Stimulated activated naive B cell treated with anti-CD40 and anti-IgM and Interleukin-4, amounts not matched to agents 10 μg/mL and 1 μg/mL and 100 μg/mL, for 72 hours (primary cell): ENCODE measurements at regions not wholly inside any gene's neighbourhood (a gene's known extent, or its start where the extent isn't known, plus 50 kb on each side); places are given as distances from the start of the nearest gene placed in this dataset.

Source experiments
- ATAC-seq, 2 donors: fragments of 150-1000 bp; cut with Tn5 transposase; replicated peaks; 2 replicates each; pipeline ENCODE4 v1.10.0; 2021; ENCODE audit warnings: moderate library complexity in 1 of 2
- DNase-seq: peaks from one replicate; pipeline ENCODE4 v3.0.0; 2021
- H3K27ac Mint-ChIP-seq: one replicate; pipeline ENCODE4 v1.8.0; 2022; ENCODE audit warnings: mild to moderate bottlenecking, mixed read lengths
- H3K27me3 Mint-ChIP-seq, 2 donors: one replicate each; pipeline ENCODE4 v1.8.0; 2022; ENCODE audit warnings: mixed read lengths in 2 of 2
- H3K36me3 Mint-ChIP-seq, 2 donors: one replicate each; pipeline ENCODE4 v1.8.0; 2022; ENCODE audit warnings: mixed read lengths in 2 of 2, mild to moderate bottlenecking in 1 of 2
- H3K4me1 Mint-ChIP-seq, 2 donors: one replicate each; pipeline ENCODE4 v1.8.0; 2022; ENCODE audit warnings: mixed read lengths in 2 of 2, mild to moderate bottlenecking in 1 of 2
- H3K4me3 Mint-ChIP-seq, 2 donors: one replicate each; pipeline ENCODE4 v1.8.0; 2022; ENCODE audit warnings: mild to moderate bottlenecking in 2 of 2, mixed read lengths in 2 of 2, moderate library complexity in 1 of 2
- H3K9me3 Mint-ChIP-seq, 2 donors: one replicate each; pipeline ENCODE4 v1.8.0; 2022; ENCODE audit warnings: mixed read lengths in 2 of 2, mild to moderate bottlenecking in 1 of 2

DNA sequence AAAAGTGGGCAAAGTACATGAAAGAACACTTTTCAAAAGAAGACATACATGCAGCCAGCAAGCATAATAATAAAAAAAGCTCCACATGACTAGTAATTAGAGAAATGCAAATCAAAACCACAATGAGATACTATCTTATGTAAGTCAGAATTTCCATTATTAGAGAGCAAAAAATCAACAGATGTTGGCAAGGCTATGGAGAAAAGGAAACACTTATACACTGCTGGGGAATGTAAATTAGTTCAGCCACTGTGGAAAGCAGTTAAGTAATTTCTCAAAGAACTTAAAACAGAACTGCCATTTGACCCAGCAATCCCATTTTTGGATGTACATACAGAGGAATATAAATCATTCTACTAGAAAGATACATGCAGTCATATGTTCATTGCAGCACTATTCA, 360.7 kb downstream of the NSUN3 start:
- Mint-ChIP-seq H3K27ac (no peak overlapping the region), H3K4me3 (no peak overlapping the region), H3K36me3 (no peaks in the 10 kb centered on the region), H3K4me1 (no peaks in the 10 kb centered on the region), H3K9me3 (peaks cover 7 to 14% of the 10 kb centered on the region in 2 donors), H3K27me3 (no peaks in the 10 kb centered on the region)
- DNase-seq: no peak
- ATAC-seq: no peak

DNA sequence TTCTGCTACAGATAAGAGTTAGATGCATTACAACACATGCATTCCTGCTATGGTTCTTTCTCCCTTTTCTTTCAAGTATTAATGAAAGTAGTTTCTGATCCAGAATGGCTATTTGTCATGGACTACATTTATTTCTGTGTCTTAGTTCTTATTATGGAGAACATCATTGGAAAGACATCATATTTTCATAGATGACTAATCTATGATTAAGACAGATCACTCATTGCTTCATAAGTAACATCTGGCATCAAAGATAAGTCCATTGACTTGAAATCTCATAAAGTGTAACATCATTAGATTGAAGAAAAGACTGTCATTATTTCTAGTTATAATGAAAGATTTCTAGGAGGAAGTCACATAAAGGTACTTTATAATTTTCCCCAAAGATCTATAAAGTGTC, 366.7 kb downstream of the NSUN3 start:
- no peaks in the 10 kb centered on the region for H3K4me1 Mint-ChIP-seq
- H3K36me3 Mint-ChIP-seq: no peaks in the 10 kb centered on the region
- ATAC-seq (no peak), DNase-seq (no peak)
- H3K27me3 Mint-ChIP-seq: no peaks in the 10 kb centered on the region
- H3K9me3 Mint-ChIP-seq: peaks cover 3 to 7% of the 10 kb centered on the region in 2 donors
- H3K4me3 Mint-ChIP-seq: no peak overlapping the region
- H3K27ac Mint-ChIP-seq: no peak overlapping the region

DNA sequence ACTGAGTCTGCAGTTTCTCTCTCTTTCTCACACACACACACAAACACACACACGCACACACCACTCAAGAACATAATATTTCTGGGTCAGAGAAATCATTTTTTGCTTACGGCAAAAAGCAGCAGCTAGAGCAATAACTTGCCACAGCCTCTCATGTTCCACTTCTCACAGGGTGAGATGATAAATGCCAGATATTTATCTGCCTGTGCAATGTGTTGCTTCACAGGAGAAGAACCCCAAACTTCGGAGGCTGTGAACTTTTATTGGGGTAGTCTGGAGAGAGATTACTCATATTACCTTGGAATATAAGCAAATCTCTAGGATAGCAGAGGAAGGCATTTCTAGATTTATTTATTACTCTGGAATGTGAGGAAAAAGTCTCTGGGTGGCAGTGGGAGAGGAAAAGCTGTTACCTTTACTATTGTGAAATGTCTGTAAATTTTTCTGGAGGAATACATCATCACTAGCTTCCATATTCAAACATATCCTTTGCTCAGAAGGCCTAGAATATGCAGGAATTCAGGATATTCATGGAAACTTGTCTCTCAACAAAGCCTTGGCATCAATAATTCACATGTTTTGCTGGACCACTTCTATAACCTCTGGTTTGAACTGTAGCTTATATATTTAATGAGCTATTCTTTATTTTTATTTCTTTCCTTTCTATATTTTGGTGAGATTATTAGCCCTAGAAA, 369.2 kb downstream of the NSUN3 start:
- ATAC-seq (no peak), DNase-seq (no peak)
- no peaks in the 10 kb centered on the region for H3K27me3 Mint-ChIP-seq
- H3K9me3 Mint-ChIP-seq: peaks cover 0 to 2% of the 10 kb centered on the region in 2 donors
- no peaks in the 10 kb centered on the region for H3K36me3 Mint-ChIP-seq
- no peak overlapping the region for H3K4me3 Mint-ChIP-seq
- no peak overlapping the region for H3K27ac Mint-ChIP-seq
- no peaks in the 10 kb centered on the region for H3K4me1 Mint-ChIP-seq

DNA sequence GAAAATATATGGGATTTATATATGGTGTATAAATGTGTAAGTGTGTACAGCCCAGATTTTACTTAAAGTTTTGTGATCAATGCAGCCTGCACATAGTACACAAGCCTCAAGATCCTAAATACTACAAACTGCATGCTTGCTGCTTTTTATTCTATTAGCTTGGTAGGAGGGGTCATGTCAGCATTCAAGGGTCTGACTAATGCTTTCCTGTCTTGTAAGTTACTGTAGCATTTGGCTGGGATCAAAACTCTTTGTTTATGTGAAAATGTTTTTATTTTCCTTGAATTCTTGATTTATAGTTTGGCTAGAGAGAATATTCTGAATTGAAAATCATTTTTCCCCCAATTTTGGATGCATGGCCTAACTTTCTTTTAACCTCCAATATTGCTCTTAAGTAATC, 370.9 kb downstream of the NSUN3 start:
- no peaks in the 10 kb centered on the region for H3K4me1 Mint-ChIP-seq
- no peak overlapping the region for H3K4me3 Mint-ChIP-seq
- H3K27me3 Mint-ChIP-seq: no peaks in the 10 kb centered on the region
- no peaks in the 10 kb centered on the region for H3K36me3 Mint-ChIP-seq
- peaks cover 0 to 4% of the 10 kb centered on the region in 2 donors for H3K9me3 Mint-ChIP-seq
- DNase-seq (no peak), ATAC-seq (no peak)
- H3K27ac Mint-ChIP-seq: no peak overlapping the region

DNA sequence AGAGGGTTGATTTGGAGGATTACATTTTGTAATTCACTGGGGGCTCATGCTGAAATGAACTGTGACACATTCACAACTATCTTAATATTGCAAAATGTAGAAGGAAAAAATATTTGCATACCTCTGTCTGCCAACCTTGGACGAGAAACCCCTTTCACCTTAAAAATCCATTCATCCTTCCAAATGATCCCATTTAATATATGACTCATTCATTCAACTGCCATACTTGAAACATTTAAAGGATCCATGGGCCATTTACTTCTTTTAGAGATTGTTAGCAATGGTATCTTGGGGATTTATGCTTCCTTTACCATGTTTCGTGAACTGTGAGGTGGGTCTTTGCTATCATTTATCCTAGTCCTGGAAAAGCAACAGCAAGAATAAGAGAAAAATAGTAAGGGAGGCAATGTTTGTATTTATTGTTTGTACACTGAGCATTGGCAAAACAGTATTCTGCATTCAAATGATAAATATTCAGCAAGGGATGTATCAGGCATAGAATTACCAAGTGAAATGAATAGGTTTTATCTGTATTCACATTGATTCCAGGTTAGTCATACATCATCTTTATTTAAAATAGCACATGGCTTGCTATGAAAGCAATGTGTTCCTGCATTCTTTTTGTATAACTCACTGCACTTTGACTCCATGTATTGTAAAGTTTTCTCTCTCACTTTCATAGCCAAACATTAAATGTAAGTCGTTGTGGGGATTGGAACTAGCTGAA, 378.1 kb downstream of the NSUN3 start:
- ATAC-seq: no peak
- DNase-seq: no peak
- Mint-ChIP-seq H3K4me1 (no peaks in the 10 kb centered on the region), H3K27ac (no peak overlapping the region), H3K9me3 (peaks cover 0 to 4% of the 10 kb centered on the region in 2 donors), H3K27me3 (no peaks in the 10 kb centered on the region), H3K4me3 (no peak overlapping the region), H3K36me3 (no peaks in the 10 kb centered on the region)

DNA sequence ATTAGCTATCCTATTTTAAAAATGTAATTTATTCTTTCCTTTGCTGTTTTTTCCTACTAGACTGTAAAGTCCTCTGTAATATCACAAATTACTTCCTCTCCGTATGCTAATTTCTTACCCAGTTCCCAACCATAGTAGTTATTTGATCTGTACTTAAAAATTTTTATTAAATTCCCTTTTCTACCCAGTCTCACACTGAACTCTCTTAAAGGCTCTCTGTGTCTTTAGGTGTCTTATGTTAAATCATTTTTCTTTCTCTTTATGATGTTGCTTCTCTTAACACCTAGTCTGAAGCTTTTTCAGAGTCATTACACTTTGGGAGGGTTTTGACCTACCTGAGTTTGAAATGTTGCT, 378.6 kb downstream of the NSUN3 start:
- H3K9me3 Mint-ChIP-seq: peaks cover 0 to 4% of the 10 kb centered on the region in 2 donors
- H3K27me3 Mint-ChIP-seq: no peaks in the 10 kb centered on the region
- no peak overlapping the region for H3K27ac Mint-ChIP-seq
- no peaks in the 10 kb centered on the region for H3K4me1 Mint-ChIP-seq
- no peak for ATAC-seq
- no peak for DNase-seq
- H3K36me3 Mint-ChIP-seq: no peaks in the 10 kb centered on the region
- no peak overlapping the region for H3K4me3 Mint-ChIP-seq

DNA sequence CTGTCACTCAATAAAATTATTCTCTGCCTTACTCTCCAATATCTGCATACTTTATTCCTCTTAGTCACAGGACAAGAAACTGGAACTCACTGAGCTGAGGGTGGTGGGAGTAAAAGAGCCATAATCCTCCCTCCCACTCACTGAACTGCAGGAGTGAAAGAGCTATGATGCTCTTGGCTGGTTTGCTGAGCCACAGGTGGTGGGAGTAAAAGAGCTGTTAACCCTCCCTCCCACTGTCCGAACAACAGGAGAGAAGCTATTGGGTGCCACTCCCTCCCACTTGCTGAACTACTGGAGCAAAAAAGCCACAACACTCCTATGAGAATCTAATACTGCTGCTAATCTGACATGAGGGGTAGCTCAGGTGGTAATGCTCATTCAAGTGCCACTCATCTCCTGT, 391.0 kb downstream of the NSUN3 start:
- no peak for DNase-seq
- peaks cover under 1 to 5% of the 10 kb centered on the region in 2 donors for H3K9me3 Mint-ChIP-seq
- no peak for ATAC-seq
- H3K36me3 Mint-ChIP-seq: no peaks in the 10 kb centered on the region
- no peak overlapping the region for H3K27ac Mint-ChIP-seq
- no peaks in the 10 kb centered on the region for H3K4me1 Mint-ChIP-seq
- no peak overlapping the region for H3K4me3 Mint-ChIP-seq
- no peaks in the 10 kb centered on the region for H3K27me3 Mint-ChIP-seq

DNA sequence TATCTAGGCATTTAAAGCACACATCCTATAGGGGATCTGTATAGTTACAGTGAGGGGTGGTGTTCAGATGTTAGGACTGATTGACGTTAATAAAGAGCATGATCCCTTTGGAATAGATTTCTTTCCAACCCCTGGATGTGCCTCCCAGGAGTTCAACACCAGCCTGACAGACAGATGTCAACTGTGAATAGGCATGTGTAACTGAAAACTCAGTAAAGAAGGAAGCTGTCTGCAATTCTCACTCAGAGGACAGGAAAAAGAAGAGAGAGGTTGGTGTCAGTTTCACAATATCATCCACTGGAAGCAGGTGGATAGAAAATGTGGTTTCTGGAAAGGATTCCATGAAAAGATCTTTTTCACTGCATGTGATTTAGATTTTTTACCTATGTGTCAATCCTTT, 396.3 kb downstream of the NSUN3 start:
- no peaks in the 10 kb centered on the region for H3K27me3 Mint-ChIP-seq
- H3K27ac Mint-ChIP-seq: no peak overlapping the region
- no peaks in the 10 kb centered on the region for H3K4me1 Mint-ChIP-seq
- ATAC-seq (no peak), DNase-seq (no peak)
- peaks cover 0 to 3% of the 10 kb centered on the region in 2 donors for H3K9me3 Mint-ChIP-seq
- no peak overlapping the region for H3K4me3 Mint-ChIP-seq
- no peaks in the 10 kb centered on the region for H3K36me3 Mint-ChIP-seq

DNA sequence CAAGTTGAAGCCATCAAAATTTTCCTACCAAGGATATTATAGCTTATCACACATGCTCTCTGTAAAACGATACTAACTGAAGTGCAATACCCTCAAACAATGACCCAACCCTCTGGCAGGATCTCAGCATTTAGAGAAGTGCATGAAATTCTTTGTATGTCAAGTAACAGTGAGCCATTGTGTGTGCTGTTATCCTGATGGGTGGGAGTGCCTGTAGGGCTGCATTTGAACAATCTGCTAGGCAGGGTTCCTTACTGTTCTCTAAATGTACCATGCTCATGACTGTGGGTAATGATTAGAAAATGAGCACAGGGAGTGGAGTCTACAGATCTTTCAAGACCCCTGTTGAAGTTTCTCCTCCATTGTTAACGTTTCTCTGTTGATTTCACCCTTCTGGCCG, 398.1 kb downstream of the NSUN3 start:
- Mint-ChIP-seq H3K27ac (no peak overlapping the region), H3K36me3 (no peaks in the 10 kb centered on the region), H3K4me3 (no peak overlapping the region), H3K4me1 (no peaks in the 10 kb centered on the region), H3K27me3 (no peaks in the 10 kb centered on the region), H3K9me3 (peaks cover 0 to 4% of the 10 kb centered on the region in 2 donors)
- ATAC-seq: no peak
- DNase-seq: no peak

DNA sequence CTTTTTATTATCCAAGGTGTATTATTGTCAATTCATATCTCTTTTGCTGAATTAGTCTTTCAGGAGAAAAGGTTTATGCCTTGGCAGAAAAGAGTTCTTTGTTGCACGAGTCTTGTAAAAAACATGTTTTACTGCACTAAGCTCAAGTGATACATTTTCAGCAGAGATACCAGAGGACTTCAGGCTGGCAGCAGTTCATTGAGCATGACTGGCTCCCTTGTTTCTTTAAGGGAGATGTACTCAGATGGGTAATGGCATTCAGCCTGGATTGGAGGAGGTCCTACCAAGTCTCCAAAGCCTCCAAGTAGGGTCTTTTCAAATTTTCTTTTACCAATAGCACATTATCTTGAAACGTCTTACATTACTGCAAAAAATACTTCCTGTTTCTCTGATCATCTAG, 400.1 kb downstream of the NSUN3 start:
- Mint-ChIP-seq H3K9me3 (peaks cover 0 to 3% of the 10 kb centered on the region in 2 donors), H3K27me3 (no peaks in the 10 kb centered on the region), H3K36me3 (no peaks in the 10 kb centered on the region), H3K4me3 (no peak overlapping the region), H3K4me1 (no peaks in the 10 kb centered on the region), H3K27ac (no peak overlapping the region)
- no peak for ATAC-seq
- DNase-seq: no peak

DNA sequence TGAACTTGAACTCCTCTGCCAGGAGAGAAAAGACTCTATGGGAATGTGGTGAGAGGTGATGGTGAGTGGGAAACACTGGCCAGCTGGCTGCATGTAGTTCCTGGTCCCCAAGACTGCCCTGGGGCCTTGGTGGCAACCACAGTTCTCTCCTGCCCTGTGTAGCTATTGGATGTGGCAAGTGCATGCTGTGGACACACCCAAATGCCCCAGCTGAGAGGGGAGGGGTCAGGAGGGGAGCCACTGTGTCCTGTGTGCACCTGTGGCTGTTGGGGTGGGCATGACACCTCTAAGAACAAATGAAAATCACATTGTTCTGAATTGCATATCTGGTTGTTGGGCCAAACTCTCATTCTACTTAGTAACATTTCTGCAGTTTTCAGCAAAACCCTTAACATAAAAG, 409.6 kb downstream of the NSUN3 start:
- no peak for ATAC-seq

DNA sequence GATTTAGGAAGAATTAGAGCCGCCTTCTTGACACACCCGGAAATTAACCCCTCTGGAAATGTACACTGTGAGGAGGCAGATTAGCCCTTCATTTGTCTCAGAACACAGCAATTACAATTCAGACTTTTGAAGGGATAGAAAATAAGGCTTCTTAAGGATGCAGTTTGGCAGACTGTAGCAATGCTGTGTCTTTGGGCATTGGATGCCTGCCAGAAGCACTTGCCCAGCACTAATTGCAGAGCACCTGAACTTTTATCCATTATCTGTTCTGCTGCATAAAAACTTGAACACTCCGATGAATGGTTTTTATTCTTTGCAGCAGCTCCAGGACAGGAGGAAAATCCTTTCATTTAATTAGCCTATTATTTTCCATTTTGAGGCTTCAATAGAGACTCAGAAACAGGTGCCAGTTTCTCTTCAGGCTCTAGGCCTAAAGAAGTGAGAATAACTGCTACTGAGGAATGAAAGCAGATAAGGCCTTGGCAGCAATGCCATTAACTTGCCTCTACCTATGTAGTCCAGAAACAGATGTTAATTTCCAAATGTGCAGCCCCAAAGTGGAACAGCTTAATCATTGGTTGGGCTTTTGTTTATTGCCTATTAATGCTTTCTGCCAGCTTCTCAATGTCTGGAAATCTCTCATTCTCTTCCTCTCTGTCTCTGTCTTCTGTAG, 418.5 kb downstream of the NSUN3 start:
- no peaks in the 10 kb centered on the region for H3K4me1 Mint-ChIP-seq
- H3K36me3 Mint-ChIP-seq: no peaks in the 10 kb centered on the region
- H3K4me3 Mint-ChIP-seq: no peak overlapping the region
- H3K9me3 Mint-ChIP-seq: peaks cover 0 to 5% of the 10 kb centered on the region in 2 donors
- H3K27ac Mint-ChIP-seq: no peak overlapping the region
- ATAC-seq (no peak), DNase-seq (no peak)
- no peaks in the 10 kb centered on the region for H3K27me3 Mint-ChIP-seq

More for the DNA sequence above, 409.6 kb downstream of the NSUN3 start:
- Mint-ChIP-seq H3K27me3 (no peaks in the 10 kb centered on the region), H3K27ac (no peak overlapping the region), H3K4me3 (no peak overlapping the region), H3K9me3 (peaks cover 7 to 10% of the 10 kb centered on the region in 2 donors), H3K36me3 (no peaks in the 10 kb centered on the region), H3K4me1 (no peaks in the 10 kb centered on the region)
- no peak for DNase-seq

DNA sequence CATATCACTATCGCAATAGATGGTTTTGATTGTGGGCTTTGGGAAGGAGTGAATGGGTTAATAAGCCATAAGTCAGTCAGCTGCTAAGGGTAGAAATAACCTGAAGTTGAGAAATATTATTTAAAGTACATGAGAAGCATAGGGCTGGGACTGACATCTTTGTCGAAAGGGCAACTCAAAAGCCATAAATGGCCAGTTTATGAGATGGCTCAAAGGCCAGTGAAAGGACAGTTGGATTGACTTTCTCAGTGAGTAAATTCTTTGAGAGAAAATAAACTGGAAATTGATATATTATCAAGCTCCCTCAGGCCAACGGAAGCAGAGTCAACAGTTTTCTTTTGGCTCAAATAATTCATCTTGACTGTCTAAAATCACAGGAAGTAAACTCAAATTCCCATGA, 419.8 kb downstream of the NSUN3 start:
- peaks cover 0 to 3% of the 10 kb centered on the region in 2 donors for H3K9me3 Mint-ChIP-seq
- no peak overlapping the region for H3K4me3 Mint-ChIP-seq
- DNase-seq (no peak), ATAC-seq (no peak)
- no peaks in the 10 kb centered on the region for H3K4me1 Mint-ChIP-seq
- H3K27me3 Mint-ChIP-seq: no peaks in the 10 kb centered on the region
- no peak overlapping the region for H3K27ac Mint-ChIP-seq
- no peaks in the 10 kb centered on the region for H3K36me3 Mint-ChIP-seq

DNA sequence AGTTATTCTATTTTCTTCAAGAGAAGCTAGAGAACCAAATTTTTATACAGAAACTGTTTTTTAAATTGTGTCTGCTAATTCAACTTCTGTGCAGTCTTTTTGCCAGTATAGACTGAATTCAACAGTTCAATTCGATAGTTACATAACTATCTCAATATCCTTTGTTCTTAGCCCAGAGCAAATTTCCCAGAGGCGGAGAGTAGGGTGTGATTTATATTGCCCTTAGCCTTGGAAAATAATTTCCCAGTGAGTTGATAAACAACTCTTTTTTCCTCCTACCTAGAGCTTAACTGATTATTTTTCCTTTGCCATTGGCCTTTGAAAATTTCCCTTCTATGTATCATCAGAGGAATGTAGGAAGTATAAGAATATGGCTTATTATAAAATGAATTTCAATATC, 420.5 kb downstream of the NSUN3 start:
- no peak overlapping the region for H3K27ac Mint-ChIP-seq

DNA sequence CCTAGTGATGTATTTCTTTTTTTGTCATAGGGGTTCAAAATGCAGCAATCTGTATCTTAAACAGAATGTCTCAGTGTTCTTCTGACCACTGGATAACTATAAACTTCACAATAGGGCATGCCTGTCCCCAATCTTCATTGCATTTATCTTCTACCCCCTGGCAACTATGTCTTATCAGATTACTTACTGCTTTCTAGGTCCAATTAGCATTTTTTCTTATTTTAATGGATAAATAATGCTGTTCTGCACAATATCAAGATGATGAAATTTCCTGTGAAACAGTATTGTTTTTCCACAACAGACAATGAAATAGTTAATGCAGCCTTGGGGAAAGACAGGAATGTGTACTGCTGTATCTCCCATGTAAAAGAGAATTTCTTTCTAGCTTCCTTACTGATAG, 432.1 kb downstream of the NSUN3 start:
- DNase-seq: no peak
- H3K36me3 Mint-ChIP-seq: no peaks in the 10 kb centered on the region
- no peaks in the 10 kb centered on the region for H3K27me3 Mint-ChIP-seq
- ATAC-seq: no peak
- no peak overlapping the region for H3K27ac Mint-ChIP-seq
- H3K4me1 Mint-ChIP-seq: no peaks in the 10 kb centered on the region
- H3K4me3 Mint-ChIP-seq: no peak overlapping the region
- H3K9me3 Mint-ChIP-seq: peaks cover 0 to 2% of the 10 kb centered on the region in 2 donors

More for the DNA sequence above, 420.5 kb downstream of the NSUN3 start:
- Mint-ChIP-seq H3K27me3 (no peaks in the 10 kb centered on the region), H3K36me3 (no peaks in the 10 kb centered on the region), H3K9me3 (peaks cover 0 to 3% of the 10 kb centered on the region in 2 donors), H3K4me1 (no peaks in the 10 kb centered on the region), H3K4me3 (no peak overlapping the region)
- DNase-seq: no peak
- no peak for ATAC-seq
